Endodermal cell (in vitro differentiated cells): ENCODE measurements at regions not wholly inside any gene's neighbourhood (a gene's known extent, or its start where the extent isn't known, plus 50 kb on each side); places are given as distances from the start of the nearest gene placed in this dataset.

ENCODE experiments used
- DNase-seq: peaks from one replicate; pipeline ENCODE4 v3.0.0-alpha.2; 2017
- H3K27ac ChIP-seq: 2 replicates; pipeline ENCODE4 v1.5.1; 2013; ENCODE audit warnings: mild to moderate bottlenecking, low read depth, low read length, moderate library complexity
- H3K27me3 ChIP-seq: 2 replicates; pipeline ENCODE4 v1.6.1; 2013; ENCODE audit warnings: mild to moderate bottlenecking, low read length, moderate library complexity; ENCODE audit not compliant: insufficient read depth, control insufficient read depth, poor library complexity, severe bottlenecking
- H3K36me3 ChIP-seq: 2 replicates; pipeline ENCODE4 v1.7.0; 2013; ENCODE audit warnings: mild to moderate bottlenecking, low read length, moderate library complexity; ENCODE audit not compliant: control insufficient read depth, insufficient read depth
- H3K4me1 ChIP-seq: one replicate; pipeline ENCODE4 v1.7.0; 2013; ENCODE audit warnings: low read length; ENCODE audit not compliant: control insufficient read depth, insufficient read depth
- H3K4me3 ChIP-seq: 2 replicates; pipeline ENCODE4 v1.5.1; 2013; ENCODE audit warnings: mild to moderate bottlenecking, low read length, moderate library complexity
- H3K9ac ChIP-seq: 2 replicates; pipeline ENCODE4 v1.6.1; 2013; ENCODE audit warnings: mild to moderate bottlenecking, low read length, moderate library complexity; ENCODE audit not compliant: poor library complexity, severe bottlenecking; ENCODE audit errors: extremely low read depth
- H3K9me3 ChIP-seq: 2 replicates; pipeline ENCODE4 v1.6.1; 2013; ENCODE audit warnings: mild to moderate bottlenecking, low read length, moderate library complexity; ENCODE audit not compliant: control insufficient read depth
- H3K27ac Mint-ChIP-seq: 2 replicates; pipeline ENCODE4 v1.8.0; 2020; ENCODE audit warnings: mixed read lengths
- H3K27me3 Mint-ChIP-seq: 2 replicates; pipeline ENCODE4 v1.8.0; 2021; ENCODE audit warnings: mild to moderate bottlenecking, mixed read lengths; ENCODE audit not compliant: insufficient read depth
- H3K36me3 Mint-ChIP-seq: 2 replicates; pipeline ENCODE4 v1.8.0; 2020; ENCODE audit warnings: low read depth, mixed read lengths
- H3K4me1 Mint-ChIP-seq: 2 replicates; pipeline ENCODE4 v1.8.0; 2020; ENCODE audit warnings: mixed read lengths
- H3K4me3 Mint-ChIP-seq: 2 replicates; pipeline ENCODE4 v1.8.0; 2020; ENCODE audit warnings: mild to moderate bottlenecking, moderate library complexity, mixed read lengths
- H3K9me3 Mint-ChIP-seq: 2 replicates; pipeline ENCODE4 v1.8.0; 2020; ENCODE audit warnings: mild to moderate bottlenecking, mixed read lengths
- CTCF ChIP-seq: fragments of 200-600 bp; sonication (generic); conservative IDR thresholded peaks from 2 replicates; pipeline ENCODE4 v1.5.0; 2021; ENCODE audit warnings: antibody characterized with exemption, mild to moderate bottlenecking
- WGBS, 2 experiments: methylation state at CpG; one replicate each; pipeline versions ENCODE4 v1.1.5 to v1.1.7; 2013; ENCODE audit warnings: missing lambda C conversion rate in 2 of 2, mixed read lengths in 1 of 2; ENCODE audit not compliant: insufficient coverage in 1 of 2, insufficient read length in 1 of 2; 5-methylcytosine and 5-hydroxymethylcytosine counted together

GRCh38 chr18:57212678-57213077, 65.8 kb downstream of the BOD1L2 start:
- H3K27me3 ChIP-seq: no peaks in the 10 kb centered on the region
- Mint-ChIP-seq H3K9me3 (no peaks in the 10 kb centered on the region), H3K4me1 (peaks cover 48% of the 10 kb centered on the region), H3K27me3 (no peaks in the 10 kb centered on the region), H3K27ac (no peak overlapping the region), H3K36me3 (no peaks in the 10 kb centered on the region), H3K4me3 (no peak overlapping the region)
- peaks cover 20% of the 10 kb centered on the region for H3K4me1 ChIP-seq
- no peak for TF ChIP-seq CTCF
- H3K9me3 ChIP-seq: no peaks in the 10 kb centered on the region
- no peaks in the 10 kb centered on the region for H3K36me3 ChIP-seq
- no peak overlapping the region for H3K9ac ChIP-seq
- 91 to 98% methylated on average over 3 to 7 of the region's 7 CpGs for WGBS, 2 experiments
- H3K4me3 ChIP-seq: no peak overlapping the region
- no peak overlapping the region for H3K27ac ChIP-seq
- DNase-seq: no peak

GRCh38 chr18:57214976-57215375, 68.1 kb downstream of the BOD1L2 start:
- Mint-ChIP-seq H3K4me1 (peaks cover 28% of the 10 kb centered on the region), H3K4me3 (no peak overlapping the region), H3K27ac (no peak overlapping the region), H3K27me3 (no peaks in the 10 kb centered on the region), H3K9me3 (no peaks in the 10 kb centered on the region), H3K36me3 (no peaks in the 10 kb centered on the region)
- DNase-seq: no peak
- no peak overlapping the region for H3K4me3 ChIP-seq
- no peak overlapping the region for H3K27ac ChIP-seq
- no peaks in the 10 kb centered on the region for H3K9me3 ChIP-seq
- no peak for TF ChIP-seq CTCF
- no CpG with 5 or more reads among the region's 3 CpGs for WGBS, 2 experiments
- no peaks in the 10 kb centered on the region for H3K27me3 ChIP-seq
- peaks cover 10% of the 10 kb centered on the region for H3K4me1 ChIP-seq
- H3K36me3 ChIP-seq: no peaks in the 10 kb centered on the region
- no peak overlapping the region for H3K9ac ChIP-seq

GRCh38 chr18:57218281-57218680, 71.4 kb downstream of the BOD1L2 start:
- no peak overlapping the region for H3K4me3 ChIP-seq
- H3K9me3 Mint-ChIP-seq: no peaks in the 10 kb centered on the region
- H3K9me3 ChIP-seq: no peaks in the 10 kb centered on the region
- no peak overlapping the region for H3K27ac Mint-ChIP-seq
- no peak overlapping the region for H3K27ac ChIP-seq
- peaks cover 26% of the 10 kb centered on the region for H3K4me1 Mint-ChIP-seq
- H3K36me3 Mint-ChIP-seq: no peaks in the 10 kb centered on the region
- peaks cover 6% of the 10 kb centered on the region for H3K4me1 ChIP-seq
- no peak overlapping the region for H3K4me3 Mint-ChIP-seq
- no peaks in the 10 kb centered on the region for H3K36me3 ChIP-seq
- DNase-seq: no peak
- H3K27me3 ChIP-seq: no peaks in the 10 kb centered on the region
- no peak overlapping the region for H3K9ac ChIP-seq
- no peak for TF ChIP-seq CTCF
- no peaks in the 10 kb centered on the region for H3K27me3 Mint-ChIP-seq
- 90 to 96% methylated on average over 4 to 6 of the region's 6 CpGs for WGBS, 2 experiments
